Choroid plexus epithelial cell (primary cell): ENCODE measurements at regions not wholly inside any gene's neighbourhood (a gene's known extent, or its start where the extent isn't known, plus 50 kb on each side); places are given as distances from the start of the nearest gene placed in this dataset.
"Not testable (repeated sequence)": the region's sequence is repeated elsewhere in the genome, so short reads cannot be mapped to it uniquely, and the experiment has no call there.

Experiments
- DNase-seq: peaks from one replicate; pipeline ENCODE4 v3.0.0-alpha.2; 2010; ENCODE audit warnings: low read depth
- H3K4me3 ChIP-seq: 2 replicates; pipeline ENCODE4 v1.5.1; 2011; ENCODE audit warnings: low read depth, mild to moderate bottlenecking, control low read depth, low read length, moderate library complexity
- TF ChIP-seq, protein P1 (sequence below): conservative IDR thresholded peaks from 2 replicates; pipeline ENCODE4 v1.5.1; 2011; ENCODE audit warnings: low read depth, mild to moderate bottlenecking, control low read depth, inconsistent platforms, low read length, moderate library complexity

- no peak overlapping the region for H3K4me3 ChIP-seq
- TF ChIP-seq, protein P1, sequence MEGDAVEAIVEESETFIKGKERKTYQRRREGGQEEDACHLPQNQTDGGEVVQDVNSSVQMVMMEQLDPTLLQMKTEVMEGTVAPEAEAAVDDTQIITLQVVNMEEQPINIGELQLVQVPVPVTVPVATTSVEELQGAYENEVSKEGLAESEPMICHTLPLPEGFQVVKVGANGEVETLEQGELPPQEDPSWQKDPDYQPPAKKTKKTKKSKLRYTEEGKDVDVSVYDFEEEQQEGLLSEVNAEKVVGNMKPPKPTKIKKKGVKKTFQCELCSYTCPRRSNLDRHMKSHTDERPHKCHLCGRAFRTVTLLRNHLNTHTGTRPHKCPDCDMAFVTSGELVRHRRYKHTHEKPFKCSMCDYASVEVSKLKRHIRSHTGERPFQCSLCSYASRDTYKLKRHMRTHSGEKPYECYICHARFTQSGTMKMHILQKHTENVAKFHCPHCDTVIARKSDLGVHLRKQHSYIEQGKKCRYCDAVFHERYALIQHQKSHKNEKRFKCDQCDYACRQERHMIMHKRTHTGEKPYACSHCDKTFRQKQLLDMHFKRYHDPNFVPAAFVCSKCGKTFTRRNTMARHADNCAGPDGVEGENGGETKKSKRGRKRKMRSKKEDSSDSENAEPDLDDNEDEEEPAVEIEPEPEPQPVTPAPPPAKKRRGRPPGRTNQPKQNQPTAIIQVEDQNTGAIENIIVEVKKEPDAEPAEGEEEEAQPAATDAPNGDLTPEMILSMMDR: no peak
- DNase-seq: no peak
Observed at GRCh38 chr1:233459968-233460367, 132.4 kb downstream of the MAP3K21 start.

- TF ChIP-seq, protein P1: no peak
- H3K4me3 ChIP-seq: no peak overlapping the region
- no peak for DNase-seq
Observed at GRCh38 chr1:233460692-233461091, 133.2 kb downstream of the MAP3K21 start.

DNA sequence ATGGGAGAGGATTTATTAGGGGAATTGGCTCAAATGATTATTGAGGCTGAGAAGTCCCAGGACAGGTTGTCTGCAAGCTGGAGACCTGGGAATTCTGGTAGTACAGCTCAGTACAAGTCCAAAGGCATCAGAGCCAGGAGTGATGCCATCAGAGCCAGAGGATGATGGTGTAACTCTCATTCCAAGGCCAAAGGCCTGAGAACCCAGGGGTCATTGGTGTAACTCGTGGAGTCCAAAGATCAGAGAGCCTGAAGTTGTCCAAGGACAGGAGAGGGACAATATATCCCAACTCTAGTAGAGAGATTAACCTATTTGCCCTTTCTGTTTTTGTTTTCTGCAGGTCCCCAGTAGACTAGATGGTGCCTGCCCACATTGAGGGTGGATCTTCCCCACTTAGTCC is 134.3 kb downstream of the MAP3K21 start:
- TF ChIP-seq, protein P1: no peak
- no peak overlapping the region for H3K4me3 ChIP-seq
- DNase-seq: no peak

DNA sequence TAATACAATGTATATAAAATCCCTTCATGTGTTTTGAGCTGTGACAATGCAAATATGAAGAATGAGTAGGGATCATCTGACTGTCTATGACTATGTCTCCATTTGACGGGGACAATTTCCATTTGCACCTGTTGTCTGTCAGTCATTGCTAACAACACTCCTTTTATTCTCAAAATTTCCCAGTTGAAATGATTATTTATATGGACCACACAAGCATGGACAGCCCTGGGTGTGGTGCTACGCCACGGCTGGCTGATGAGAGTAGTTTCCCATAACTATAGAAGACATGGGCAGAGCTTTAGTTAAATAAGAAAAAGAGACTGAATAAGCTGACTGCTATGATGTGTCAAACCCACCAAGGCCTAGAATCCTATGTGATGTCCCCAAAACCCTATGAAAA is 135.8 kb downstream of the MAP3K21 start:
- DNase-seq: no peak
- TF ChIP-seq, protein P1: no peak

GRCh38 chr1:233465745-233466343 is 138.3 kb downstream of the MAP3K21 start:
- TF ChIP-seq, protein P1: no peak
- no peak for DNase-seq
- no peak overlapping the region for H3K4me3 ChIP-seq

More for the DNA sequence above, 135.8 kb downstream of the MAP3K21 start:
- no peak overlapping the region for H3K4me3 ChIP-seq

DNA sequence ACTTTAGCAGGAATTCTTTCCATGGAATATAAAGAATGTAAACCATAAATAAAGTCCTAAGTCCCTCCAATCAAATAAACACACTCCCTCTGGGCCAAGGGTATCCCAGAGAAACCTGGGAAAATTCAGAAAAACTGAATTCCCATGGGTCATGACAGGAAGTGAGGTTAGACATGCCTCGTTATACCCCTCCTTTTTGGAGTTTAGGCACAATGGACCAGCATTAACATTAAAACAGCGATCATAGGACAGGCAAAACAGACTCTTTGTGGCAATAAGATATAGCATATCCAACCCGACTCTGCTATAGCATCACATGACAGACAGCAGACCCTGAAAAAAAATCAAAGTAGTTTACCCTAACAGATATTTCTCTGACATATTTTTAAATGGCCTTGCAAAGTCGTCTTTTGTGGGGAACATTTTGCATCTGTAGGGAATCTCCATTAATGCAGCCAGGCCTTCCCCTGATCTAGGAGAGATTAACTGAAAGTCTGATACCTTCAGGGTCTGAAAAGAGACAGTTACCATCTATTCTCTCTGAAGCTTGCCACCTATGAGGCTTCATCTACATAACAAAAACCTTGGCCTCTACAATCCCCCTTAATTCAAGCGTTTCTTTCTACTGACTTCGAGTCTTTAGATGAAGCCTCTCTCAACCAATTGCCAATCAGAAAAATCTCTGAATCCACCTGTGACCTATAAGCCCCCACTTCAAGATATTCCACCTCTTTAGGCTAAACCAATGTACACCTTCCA is 143.0 kb upstream of the KCNK1 start:
- H3K4me3 ChIP-seq: no peak overlapping the region
- TF ChIP-seq, protein P1: no peak
- no peak for DNase-seq

DNA sequence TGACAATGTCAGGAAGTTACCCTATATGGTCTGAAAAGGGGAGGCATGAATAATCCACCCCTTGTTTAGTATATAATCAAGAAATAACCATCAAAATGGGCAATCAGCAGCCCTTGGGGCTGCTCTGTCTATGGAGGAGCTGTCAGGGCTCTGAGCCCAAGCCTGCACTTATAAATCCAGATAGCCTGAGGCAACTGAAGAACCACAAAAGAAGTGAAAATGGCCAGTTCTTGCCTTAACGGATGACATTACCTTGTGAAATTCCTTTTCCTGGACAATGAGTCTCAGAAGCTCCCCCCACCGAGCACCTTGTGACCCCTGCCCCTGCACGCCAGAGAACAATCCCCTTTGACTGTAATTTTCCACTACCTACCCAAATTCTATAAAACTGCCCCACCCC is 142.1 kb upstream of the KCNK1 start:
- not testable (repeated sequence) for H3K4me3 ChIP-seq, DNase-seq

DNA sequence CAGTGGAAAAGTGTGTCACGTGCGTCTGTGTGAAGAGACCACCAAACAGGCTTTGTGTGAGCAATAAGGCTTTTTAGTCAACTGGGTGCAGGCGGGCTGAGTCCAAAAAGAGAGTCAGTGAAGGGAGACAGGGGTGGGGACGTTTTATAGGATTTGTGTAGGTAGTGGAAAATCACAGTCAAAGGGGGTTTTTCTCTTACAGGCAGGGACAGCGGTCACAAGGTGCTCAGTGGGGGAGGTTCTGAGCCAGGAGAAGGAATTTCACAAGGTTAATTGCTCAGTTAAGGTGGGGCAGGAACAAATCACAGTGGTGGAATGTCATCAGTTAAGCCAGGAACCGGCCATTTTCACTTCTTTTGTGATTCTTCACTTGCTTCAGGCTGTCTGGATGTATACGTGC is 141.1 kb upstream of the KCNK1 start:
- H3K4me3 ChIP-seq: not testable (repeated sequence)

More for the DNA sequence above, 141.1 kb upstream of the KCNK1 start:
- not testable (repeated sequence) for DNase-seq
